Hepatocyte (in vitro differentiated cells): ENCODE measurements at regions not wholly inside any gene's neighbourhood (a gene's known extent, or its start where the extent isn't known, plus 50 kb on each side); places are given as distances from the start of the nearest gene placed in this dataset.

ENCODE experiments used
- DNase-seq: peaks from one replicate; pipeline ENCODE4 v3.0.0-alpha.2; 2016; ENCODE audit warnings: low spot score
- H2AFZ ChIP-seq: fragments of 200-600 bp; sonication (generic); 2 replicates; pipeline ENCODE4 v1.6.0; 2016; ENCODE audit warnings: antibody characterized with exemption, mild to moderate bottlenecking
- H3K27ac ChIP-seq: fragments of 200-600 bp; sonication (generic); 2 replicates; pipeline ENCODE4 v1.5.1; 2016; ENCODE audit warnings: mild to moderate bottlenecking
- H3K27me3 ChIP-seq: fragments of 200-600 bp; sonication (generic); 2 replicates; pipeline ENCODE4 v1.6.1; 2016
- H3K36me3 ChIP-seq: fragments of 200-600 bp; sonication (generic); replicated peaks from 2 replicates; pipeline ENCODE4 v1.5.1; 2016; ENCODE audit warnings: low read depth; ENCODE audit not compliant: insufficient read depth
- H3K4me1 ChIP-seq: fragments of 200-600 bp; sonication (generic); 2 replicates; pipeline ENCODE4 v1.5.1; 2016; ENCODE audit warnings: mild to moderate bottlenecking, moderate library complexity; ENCODE audit not compliant: insufficient read depth
- H3K4me2 ChIP-seq: fragments of 200-600 bp; sonication (generic); 2 replicates; pipeline ENCODE4 v1.6.0; 2016
- H3K4me3 ChIP-seq: fragments of 200-600 bp; sonication (generic); 2 replicates; pipeline ENCODE4 v1.5.1; 2016; ENCODE audit warnings: mild to moderate bottlenecking
- H3K79me2 ChIP-seq: fragments of 200-600 bp; sonication (generic); 2 replicates; pipeline ENCODE4 v1.6.0; 2017; ENCODE audit warnings: mild to moderate bottlenecking
- H3K9me2 ChIP-seq: fragments of 200-600 bp; sonication (generic); replicated peaks from 2 replicates; pipeline ENCODE4 v1.6.0; 2017; ENCODE audit warnings: mild to moderate bottlenecking; ENCODE audit not compliant: insufficient read depth
- H3K9me3 ChIP-seq: fragments of 200-600 bp; sonication (generic); 2 replicates; pipeline ENCODE4 v1.5.1; 2016; ENCODE audit warnings: low read depth, mild to moderate bottlenecking
- H4K20me1 ChIP-seq: fragments of 200-600 bp; sonication (generic); 2 replicates; pipeline ENCODE4 v1.6.0; 2016; ENCODE audit warnings: mild to moderate bottlenecking; ENCODE audit not compliant: insufficient read depth, poor library complexity, severe bottlenecking
- EZH2 ChIP-seq: fragments of 200-600 bp; sonication (generic); IDR thresholded peaks from 2 replicates; pipeline ENCODE4 v1.6.1; 2016; ENCODE audit warnings: antibody characterized with exemption, mild to moderate bottlenecking, borderline replicate concordance
- EZH2phosphoT487 ChIP-seq: fragments of 200-600 bp; sonication (generic); IDR thresholded peaks from one replicate; pipeline ENCODE4 v1.6.1; 2018; ENCODE audit warnings: antibody characterized with exemption, mild to moderate bottlenecking, low read depth, moderate library complexity; ENCODE audit not compliant: unreplicated experiment, severe bottlenecking
- WGBS: methylation state at CpG from one replicate; pipeline ENCODE4 v1.1.6; 2016; ENCODE audit warnings: low lambda C conversion rate; ENCODE audit errors: missing lambda C conversion rate; 5-methylcytosine and 5-hydroxymethylcytosine counted together
- TF ChIP-seq, protein P1 (sequence below): fragments of 200-600 bp; sonication (generic); IDR thresholded peaks from 2 replicates; pipeline ENCODE4 v1.5.1; 2016; ENCODE audit warnings: antibody characterized with exemption, mild to moderate bottlenecking; ENCODE audit not compliant: poor library complexity

DNA sequence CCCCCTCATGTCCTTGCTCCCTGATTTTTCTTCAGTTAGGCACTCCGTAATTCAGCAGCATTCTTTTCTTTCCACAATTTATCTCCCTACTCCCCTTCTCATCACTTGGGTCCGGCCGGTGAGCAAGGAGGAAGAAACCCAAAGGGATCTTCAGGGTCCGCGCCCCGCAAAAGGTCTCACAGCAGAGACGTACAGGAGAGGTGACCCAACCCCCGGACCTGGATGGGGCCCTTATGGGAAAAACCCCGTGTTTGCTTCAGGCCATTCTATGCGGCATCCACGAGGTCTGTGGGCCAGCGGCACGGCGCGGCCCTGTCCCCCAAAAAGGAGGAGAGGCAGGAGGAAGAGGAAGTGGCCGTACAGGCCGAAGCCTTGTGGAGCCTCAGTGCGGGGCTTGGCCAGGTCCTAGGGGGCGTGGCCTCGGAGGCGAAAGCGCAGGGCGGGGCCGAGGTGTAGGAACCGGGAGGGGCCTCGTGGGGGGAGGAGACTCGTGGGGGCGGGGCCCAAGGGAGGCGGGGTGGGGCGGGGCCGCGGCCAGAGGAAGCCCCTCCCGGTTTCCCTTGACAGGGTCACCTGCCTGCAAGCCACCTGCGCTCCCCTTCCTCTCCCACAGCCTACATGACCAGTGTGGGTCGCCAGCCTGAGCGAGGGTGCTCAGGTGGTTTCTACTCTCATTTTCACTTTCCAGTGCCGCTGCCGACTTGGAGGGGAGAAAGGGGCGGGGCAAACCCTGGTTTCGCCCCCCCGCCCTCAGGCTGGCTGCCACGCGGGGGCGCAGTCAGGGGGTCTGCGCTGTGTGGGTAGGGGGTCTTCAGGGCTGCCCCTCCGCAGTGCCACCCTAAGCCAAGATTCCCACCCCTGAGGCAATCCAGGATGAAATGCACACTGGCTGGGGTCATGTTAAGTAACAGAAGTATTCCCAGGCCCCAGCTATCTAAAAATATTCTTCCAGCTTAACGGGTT, 156.4 kb upstream of the XPO1 start:
- H3K79me2 ChIP-seq, result no peaks in the 10 kb centered on the region
- no peaks in the 10 kb centered on the region for H3K9me2 ChIP-seq
- 31% methylated on average over 27 of the region's 47 CpGs for WGBS
- H3K27me3 ChIP-seq, result no peaks in the 10 kb centered on the region
- peak overlapping the region; percentile 98 for H2AFZ ChIP-seq
- peak; percentile 97 for DNase-seq
- H3K36me3 ChIP-seq, result no peaks in the 10 kb centered on the region
- peak overlapping the region; percentile 90 for H3K27ac ChIP-seq
- TF ChIP-seq, protein P1, sequence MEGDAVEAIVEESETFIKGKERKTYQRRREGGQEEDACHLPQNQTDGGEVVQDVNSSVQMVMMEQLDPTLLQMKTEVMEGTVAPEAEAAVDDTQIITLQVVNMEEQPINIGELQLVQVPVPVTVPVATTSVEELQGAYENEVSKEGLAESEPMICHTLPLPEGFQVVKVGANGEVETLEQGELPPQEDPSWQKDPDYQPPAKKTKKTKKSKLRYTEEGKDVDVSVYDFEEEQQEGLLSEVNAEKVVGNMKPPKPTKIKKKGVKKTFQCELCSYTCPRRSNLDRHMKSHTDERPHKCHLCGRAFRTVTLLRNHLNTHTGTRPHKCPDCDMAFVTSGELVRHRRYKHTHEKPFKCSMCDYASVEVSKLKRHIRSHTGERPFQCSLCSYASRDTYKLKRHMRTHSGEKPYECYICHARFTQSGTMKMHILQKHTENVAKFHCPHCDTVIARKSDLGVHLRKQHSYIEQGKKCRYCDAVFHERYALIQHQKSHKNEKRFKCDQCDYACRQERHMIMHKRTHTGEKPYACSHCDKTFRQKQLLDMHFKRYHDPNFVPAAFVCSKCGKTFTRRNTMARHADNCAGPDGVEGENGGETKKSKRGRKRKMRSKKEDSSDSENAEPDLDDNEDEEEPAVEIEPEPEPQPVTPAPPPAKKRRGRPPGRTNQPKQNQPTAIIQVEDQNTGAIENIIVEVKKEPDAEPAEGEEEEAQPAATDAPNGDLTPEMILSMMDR, result peak; percentile 67
- no peak for TF ChIP-seq EZH2phosphoT487
- TF ChIP-seq EZH2, result no peak
- peak overlapping the region; percentile 87 for H3K4me3 ChIP-seq
- no peaks in the 10 kb centered on the region for H3K9me3 ChIP-seq
- no peaks in the 10 kb centered on the region for H3K4me1 ChIP-seq
- peak overlapping the region; percentile 89 for H3K4me2 ChIP-seq
- H4K20me1 ChIP-seq, result no peaks in the 10 kb centered on the region

GRCh38 chr2:61693744-61694143, 155.6 kb upstream of the XPO1 start:
- H3K27ac ChIP-seq, result no peak overlapping the region
- no peak overlapping the region for H3K4me3 ChIP-seq
- TF ChIP-seq, protein P1, result no peak
- TF ChIP-seq EZH2, result no peak
- TF ChIP-seq EZH2phosphoT487, result no peak
- no peaks in the 10 kb centered on the region for H3K9me2 ChIP-seq
- H3K79me2 ChIP-seq, result no peaks in the 10 kb centered on the region
- H3K4me2 ChIP-seq, result no peak overlapping the region
- peak overlapping the region; percentile 98 for H2AFZ ChIP-seq
- WGBS, result 93% methylated on average over 2 of the region's 2 CpGs
- no peaks in the 10 kb centered on the region for H3K36me3 ChIP-seq
- no peaks in the 10 kb centered on the region for H3K9me3 ChIP-seq
- no peak for DNase-seq
- H3K4me1 ChIP-seq, result no peaks in the 10 kb centered on the region
- no peaks in the 10 kb centered on the region for H4K20me1 ChIP-seq
- no peaks in the 10 kb centered on the region for H3K27me3 ChIP-seq

DNA sequence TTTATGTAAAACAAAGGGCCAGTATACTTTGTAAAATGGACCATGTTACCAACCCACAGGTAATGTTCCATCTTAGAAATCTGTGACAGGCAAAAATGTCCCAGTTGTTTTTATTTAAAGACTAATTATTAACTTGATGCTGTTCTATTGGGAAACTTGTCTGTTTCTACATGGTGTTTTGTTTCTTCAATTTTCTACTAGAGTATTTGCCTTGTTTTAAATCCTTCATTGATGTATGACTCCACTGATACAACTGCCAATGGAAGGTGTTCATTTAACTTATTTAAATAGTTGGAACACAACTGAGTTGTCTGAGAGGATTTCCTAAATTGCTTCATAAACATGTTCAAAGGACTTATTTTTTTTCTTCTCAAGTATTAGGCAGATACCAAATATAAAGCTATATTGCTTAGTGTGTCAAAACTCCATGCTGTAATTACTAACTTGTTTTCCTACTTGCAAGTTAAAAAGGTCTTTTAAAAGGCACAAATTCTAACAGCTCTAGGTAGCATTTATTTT, 152.0 kb upstream of the XPO1 start:
- no peaks in the 10 kb centered on the region for H3K79me2 ChIP-seq
- no peaks in the 10 kb centered on the region for H4K20me1 ChIP-seq
- H3K4me1 ChIP-seq, result no peaks in the 10 kb centered on the region
- H3K9me2 ChIP-seq, result no peaks in the 10 kb centered on the region
- no peak overlapping the region for H3K27ac ChIP-seq
- no peaks in the 10 kb centered on the region for H3K9me3 ChIP-seq
- no peak for DNase-seq
- H3K4me3 ChIP-seq, result no peak overlapping the region
- no peaks in the 10 kb centered on the region for H3K36me3 ChIP-seq
- H2AFZ ChIP-seq, result no peak overlapping the region
- no peaks in the 10 kb centered on the region for H3K27me3 ChIP-seq
- no peak overlapping the region for H3K4me2 ChIP-seq
- TF ChIP-seq, protein P1, result no peak
- TF ChIP-seq EZH2 (no peak), EZH2phosphoT487 (no peak)
